ENCODE measurements at regions not wholly inside any gene's neighbourhood (a gene's known extent, or its start where the extent isn't known, plus 50 kb on each side); places are given as distances from the start of the nearest gene placed in this dataset.

DNA sequence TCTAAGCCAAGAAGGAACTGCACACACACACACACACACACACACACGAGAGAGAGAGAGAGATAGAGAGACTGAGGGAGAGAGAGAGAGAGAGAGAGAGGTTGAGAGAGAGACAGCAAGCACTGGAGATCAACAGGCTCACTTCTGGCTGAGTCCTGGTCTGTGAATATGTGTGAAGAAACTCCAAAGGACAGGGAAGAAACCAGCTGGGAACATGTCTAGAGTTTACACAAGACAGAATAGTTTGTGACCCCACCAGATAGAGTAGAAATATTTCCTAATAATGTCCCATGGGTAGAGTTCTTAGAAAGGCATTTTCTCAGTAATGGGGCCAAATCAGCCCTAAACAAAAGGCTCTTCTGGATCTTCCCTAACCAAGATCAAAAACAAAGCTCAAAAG is 155.5 kb upstream of the IGFBP3 start (continued):
- no peak for TF ChIP-seq CHD7 (IDR thresholded peaks at IDR 0.05; ENCODE audit: insufficient replicate concordance, low read length)
- no peak for TF ChIP-seq MAFK (IDR thresholded peaks at IDR 0.05; ENCODE audit: low read depth, low read length)
- no peak for TF ChIP-seq GTF2F1 (IDR thresholded peaks at IDR 0.05; ENCODE audit: borderline replicate concordance, low read depth, low read length)
- TF ChIP-seq GABPA (IDR thresholded peaks at IDR 0.05; ENCODE audit: borderline replicate concordance, insufficient read depth, low read length): no peak
- TF ChIP-seq NRF1 (IDR thresholded peaks at IDR 0.05; ENCODE audit: low read depth, low read length): no peak
- no peak for TF ChIP-seq RBBP5 (IDR thresholded peaks at IDR 0.05; ENCODE audit: borderline replicate concordance, low read depth, low read length)
- no peak for TF ChIP-seq CTCF (IDR thresholded peaks at IDR 0.05; ENCODE audit: control extremely low read depth in 1 of 3, insufficient read depth in 1 of 3, low read depth in 1 of 3, low read length in 3 of 3)
- no peak for TF ChIP-seq KDM5A (IDR thresholded peaks at IDR 0.05; ENCODE audit: low read length)
- TF ChIP-seq BACH1 (IDR thresholded peaks at IDR 0.05; ENCODE audit: low read length): no peak
- TF ChIP-seq FOSL1 (IDR thresholded peaks at IDR 0.05; ENCODE audit: insufficient read depth, low read depth, low read length): no peak

All from H1 (cell line).